ENCODE measurements at regions not wholly inside any gene's neighbourhood (a gene's known extent, or its start where the extent isn't known, plus 50 kb on each side); places are given as distances from the start of the nearest gene placed in this dataset.

GRCh38 chr15:70495991-70496599, 267.3 kb downstream of the UACA start:
- TF ChIP-seq EZH2phosphoT487 (IDR thresholded peaks at IDR 0.05; ENCODE audit: borderline replicate concordance, low read length) (no peak), CTCF (IDR thresholded peaks at IDR 0.05; ENCODE audit: low read depth, low read length, poor library complexity, severe bottlenecking) (no peak)
- H3K4me1 ChIP-seq (ENCODE audit: control insufficient read depth, low read length), result peaks cover 22% of the 10 kb centered on the region
- no peaks in the 10 kb centered on the region for H3F3A ChIP-seq (ENCODE audit: control insufficient read depth, insufficient read depth)
- H3K27ac ChIP-seq (ENCODE audit: low read depth, low read length), result no peak overlapping the region
- H3K4me2 ChIP-seq (ENCODE audit: low read length), result no peak overlapping the region
- no peaks in the 10 kb centered on the region for H3K9me3 ChIP-seq (ENCODE audit: control insufficient read depth, insufficient read depth, low read length)
- H4K20me1 ChIP-seq (ENCODE audit: control insufficient read depth, insufficient read depth, low read depth, low read length), result 0 out of 2 replicates have a peak, but pooled peaks cover 1% of the 10 kb centered on the region
- H3K27me3 ChIP-seq (ENCODE audit: control insufficient read depth, low read length), result peaks cover 33% of the 10 kb centered on the region
- no peaks in the 10 kb centered on the region for H3K9me2 ChIP-seq (replicated peaks; ENCODE audit: control insufficient read depth, low read length)
- no peaks in the 10 kb centered on the region for H3K79me2 ChIP-seq (ENCODE audit: control insufficient read depth, low read length)
- no peaks in the 10 kb centered on the region for H3K36me3 ChIP-seq (ENCODE audit: control insufficient read depth, low read length)
- no peak overlapping the region for H3K4me3 ChIP-seq (ENCODE audit: low read length)

GRCh38 chr15:70494852-70495571, 268.3 kb downstream of the UACA start:
- Histone ChIP-seq H3K9me2 (replicated peaks; ENCODE audit: control insufficient read depth, low read length) (no peaks in the 10 kb centered on the region), H3K27ac (ENCODE audit: low read depth, low read length) (no peak overlapping the region), H3K4me2 (ENCODE audit: low read length) (no peak overlapping the region), H3K4me3 (ENCODE audit: low read length) (no peak overlapping the region), H3K9me3 (ENCODE audit: control insufficient read depth, insufficient read depth, low read length) (no peaks in the 10 kb centered on the region), H3K27me3 (ENCODE audit: control insufficient read depth, low read length) (peaks cover 40% of the 10 kb centered on the region), H3K4me1 (ENCODE audit: control insufficient read depth, low read length) (peaks cover 29% of the 10 kb centered on the region), H4K20me1 (ENCODE audit: control insufficient read depth, insufficient read depth, low read depth, low read length) (0 out of 2 replicates have a peak, but pooled peaks cover 4% of the 10 kb centered on the region), H3K79me2 (ENCODE audit: control insufficient read depth, low read length) (no peaks in the 10 kb centered on the region), H3F3A (ENCODE audit: control insufficient read depth, insufficient read depth) (no peaks in the 10 kb centered on the region), H3K36me3 (ENCODE audit: control insufficient read depth, low read length) (no peaks in the 10 kb centered on the region)
- TF ChIP-seq EZH2phosphoT487 (IDR thresholded peaks at IDR 0.05; ENCODE audit: borderline replicate concordance, low read length) (no peak), CTCF (IDR thresholded peaks at IDR 0.05; ENCODE audit: low read depth, low read length, poor library complexity, severe bottlenecking) (no peak)

- no peak overlapping the region for H3K27ac ChIP-seq (ENCODE audit: low read depth, low read length)
- H4K20me1 ChIP-seq (ENCODE audit: control insufficient read depth, insufficient read depth, low read depth, low read length), result 0 out of 2 replicates have a peak, but pooled peaks cover 4% of the 10 kb centered on the region
- H3K4me2 ChIP-seq (ENCODE audit: low read length), result no peak overlapping the region
- no peaks in the 10 kb centered on the region for H3K79me2 ChIP-seq (ENCODE audit: control insufficient read depth, low read length)
- no peaks in the 10 kb centered on the region for H3F3A ChIP-seq (ENCODE audit: control insufficient read depth, insufficient read depth)
- peaks cover 45% of the 10 kb centered on the region for H3K27me3 ChIP-seq (ENCODE audit: control insufficient read depth, low read length)
- no peaks in the 10 kb centered on the region for H3K9me2 ChIP-seq (replicated peaks; ENCODE audit: control insufficient read depth, low read length)
- TF ChIP-seq EZH2phosphoT487 (IDR thresholded peaks at IDR 0.05; ENCODE audit: borderline replicate concordance, low read length) (no peak), CTCF (IDR thresholded peaks at IDR 0.05; ENCODE audit: low read depth, low read length, poor library complexity, severe bottlenecking) (no peak)
- H3K4me3 ChIP-seq (ENCODE audit: low read length), result no peak overlapping the region
- H3K4me1 ChIP-seq (ENCODE audit: control insufficient read depth, low read length), result peaks cover 29% of the 10 kb centered on the region
- H3K9me3 ChIP-seq (ENCODE audit: control insufficient read depth, insufficient read depth, low read length), result no peaks in the 10 kb centered on the region
- no peaks in the 10 kb centered on the region for H3K36me3 ChIP-seq (ENCODE audit: control insufficient read depth, low read length)
Observed at GRCh38 chr15:70494517-70494851, 268.9 kb downstream of the UACA start.
